HAP-1 (cell line): ENCODE measurements at regions not wholly inside any gene's neighbourhood (a gene's known extent, or its start where the extent isn't known, plus 50 kb on each side); places are given as distances from the start of the nearest gene placed in this dataset.

Experiments used
- DNase-seq, 2 experiments: peaks; one replicate each; pipeline ENCODE4 v3.0.0-alpha.2; 2016 to 2020; ENCODE audit warnings: low spot score in 2 of 2
- H3K27me3 ChIP-seq: fragments of 250-450 bp; sonication (Bioruptor Pico); 2 replicates; pipeline ENCODE4 v1.5.1; 2020; ENCODE audit warnings: low read depth, mild to moderate bottlenecking, moderate library complexity
- H3K36me3 ChIP-seq: fragments of 250-450 bp; sonication (Bioruptor Pico); replicated peaks from 2 replicates; pipeline ENCODE4 v1.5.1; 2020; ENCODE audit warnings: mild to moderate bottlenecking
- H3K4me1 ChIP-seq: fragments of 250-450 bp; sonication (Bioruptor Pico); 2 replicates; pipeline ENCODE4 v1.5.1; 2020; ENCODE audit warnings: mild to moderate bottlenecking
- H3K4me3 ChIP-seq: fragments of 250-450 bp; sonication (Bioruptor Pico); 2 replicates; pipeline ENCODE4 v1.5.1; 2020; ENCODE audit warnings: mild to moderate bottlenecking, moderate library complexity
- H3K9me3 ChIP-seq: fragments of 250-450 bp; sonication (Bioruptor Pico); 2 replicates; pipeline ENCODE4 v1.5.1; 2020; ENCODE audit warnings: mild to moderate bottlenecking, moderate library complexity
- in situ Hi-C: fragments of 300-500 bp; cut with MboI; formaldehyde crosslinking; loops from 3 replicates; pipeline ENCODE4 v1.14.3; 2020; ENCODE audit warnings: low sequenced_read_pairs, inconsistent platforms, mixed read lengths

DNA sequence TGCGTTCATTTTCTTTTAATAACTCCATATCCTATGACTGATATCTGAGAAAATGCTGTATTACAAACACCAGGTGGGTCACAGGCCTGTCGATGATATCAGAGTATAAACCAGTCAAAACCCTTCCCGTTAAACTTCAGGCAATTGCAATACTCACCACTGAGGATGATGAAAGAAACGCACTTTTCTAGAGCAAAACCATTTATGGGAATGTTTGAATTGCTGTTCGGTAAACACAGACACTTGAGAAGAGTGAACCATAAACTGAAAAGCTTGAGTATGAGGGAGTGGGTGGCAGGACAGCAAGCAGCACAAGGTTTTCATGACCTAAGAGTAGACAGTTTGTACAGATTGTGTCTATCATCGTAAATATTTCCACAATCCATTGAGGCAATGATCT is 139.8 kb upstream of the CEP126 start:
- H3K4me3 ChIP-seq, result no peak overlapping the region
- no peaks in the 10 kb centered on the region for H3K4me1 ChIP-seq
- peaks cover 7% of the 10 kb centered on the region; the same call in 1 of the 2 replicates for H3K9me3 ChIP-seq
- in situ Hi-C loops, result no loop called here
- H3K27me3 ChIP-seq, result no peaks in the 10 kb centered on the region
- DNase-seq, result no peak
- H3K36me3 ChIP-seq, result no peaks in the 10 kb centered on the region

DNA sequence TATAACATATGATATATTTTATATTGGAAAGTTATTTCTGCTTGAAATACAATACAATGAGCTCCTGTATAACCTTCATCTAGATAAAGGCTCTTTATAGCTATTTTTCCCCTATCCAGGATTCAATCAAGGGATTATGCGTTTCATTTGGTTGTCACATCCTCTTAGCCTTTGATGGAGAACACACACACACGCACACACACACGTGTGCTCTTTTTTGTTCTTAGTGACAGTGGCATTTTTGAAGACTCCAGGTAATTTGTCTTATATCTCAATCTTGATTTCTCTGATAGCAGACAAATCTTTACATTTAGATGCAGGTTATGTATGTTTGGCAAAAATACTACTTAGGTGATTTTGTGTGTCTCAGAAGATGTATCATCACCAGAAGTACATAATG is 144.2 kb upstream of the CEP126 start:
- Histone ChIP-seq H3K36me3 (no peaks in the 10 kb centered on the region), H3K4me1 (no peaks in the 10 kb centered on the region), H3K4me3 (no peak overlapping the region), H3K27me3 (no peaks in the 10 kb centered on the region), H3K9me3 (no peaks in the 10 kb centered on the region)
- in situ Hi-C loops, result no loop called here
- DNase-seq, result no peak

- in situ Hi-C loops, result no loop called here
- no peaks in the 10 kb centered on the region for H3K9me3 ChIP-seq
- no peaks in the 10 kb centered on the region for H3K4me1 ChIP-seq
- no peak overlapping the region for H3K4me3 ChIP-seq
- no peaks in the 10 kb centered on the region for H3K36me3 ChIP-seq
- no peaks in the 10 kb centered on the region for H3K27me3 ChIP-seq
- DNase-seq, result no peak
Measured at GRCh38 chr11:101765932-101766331, 148.9 kb upstream of the CEP126 start.

DNA sequence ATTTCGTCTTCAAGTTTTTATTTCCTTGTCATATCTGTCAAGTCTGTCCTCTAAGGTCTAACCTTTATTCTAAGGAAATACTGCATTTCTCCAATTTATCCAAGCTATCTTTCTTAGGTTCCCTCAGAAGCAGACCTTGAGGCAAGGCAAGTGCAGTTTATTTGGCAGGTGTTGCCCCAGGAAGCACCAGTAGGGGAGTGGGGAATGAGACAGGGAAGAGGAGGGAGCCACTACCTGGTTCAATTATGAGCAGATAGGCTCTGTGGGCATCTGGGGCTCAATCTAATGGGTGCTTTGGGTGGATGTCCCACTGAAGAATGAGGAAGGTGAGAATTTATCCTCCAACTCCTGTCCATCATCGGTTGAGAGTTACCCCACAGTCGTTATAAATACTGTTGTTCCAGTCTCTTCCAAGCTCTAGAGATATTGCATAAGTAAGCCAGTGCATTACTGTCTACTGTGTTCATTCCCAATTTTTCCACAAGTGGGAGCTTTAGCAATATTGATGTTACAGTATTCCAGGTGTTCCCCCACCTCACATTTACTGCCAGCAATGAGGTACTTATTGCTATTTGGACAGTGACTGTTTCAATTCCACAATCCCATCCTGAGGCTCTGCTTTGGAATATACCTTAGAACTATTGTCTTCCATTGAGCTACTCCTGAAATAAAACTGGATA is 154.9 kb upstream of the CEP126 start:
- no peak overlapping the region for H3K4me3 ChIP-seq
- no peaks in the 10 kb centered on the region for H3K4me1 ChIP-seq
- peak in 1 of 2 experiments; percentile 21 for DNase-seq
- H3K36me3 ChIP-seq, result no peaks in the 10 kb centered on the region
- in situ Hi-C loops, result no loop called here
- H3K27me3 ChIP-seq, result no peaks in the 10 kb centered on the region
- H3K9me3 ChIP-seq, result no peaks in the 10 kb centered on the region

- H3K9me3 ChIP-seq, result no peaks in the 10 kb centered on the region
- no peak for DNase-seq
- in situ Hi-C loops, result no loop called here
Measured at GRCh38 chr11:101757741-101758140, 157.1 kb upstream of the CEP126 start.

DNA sequence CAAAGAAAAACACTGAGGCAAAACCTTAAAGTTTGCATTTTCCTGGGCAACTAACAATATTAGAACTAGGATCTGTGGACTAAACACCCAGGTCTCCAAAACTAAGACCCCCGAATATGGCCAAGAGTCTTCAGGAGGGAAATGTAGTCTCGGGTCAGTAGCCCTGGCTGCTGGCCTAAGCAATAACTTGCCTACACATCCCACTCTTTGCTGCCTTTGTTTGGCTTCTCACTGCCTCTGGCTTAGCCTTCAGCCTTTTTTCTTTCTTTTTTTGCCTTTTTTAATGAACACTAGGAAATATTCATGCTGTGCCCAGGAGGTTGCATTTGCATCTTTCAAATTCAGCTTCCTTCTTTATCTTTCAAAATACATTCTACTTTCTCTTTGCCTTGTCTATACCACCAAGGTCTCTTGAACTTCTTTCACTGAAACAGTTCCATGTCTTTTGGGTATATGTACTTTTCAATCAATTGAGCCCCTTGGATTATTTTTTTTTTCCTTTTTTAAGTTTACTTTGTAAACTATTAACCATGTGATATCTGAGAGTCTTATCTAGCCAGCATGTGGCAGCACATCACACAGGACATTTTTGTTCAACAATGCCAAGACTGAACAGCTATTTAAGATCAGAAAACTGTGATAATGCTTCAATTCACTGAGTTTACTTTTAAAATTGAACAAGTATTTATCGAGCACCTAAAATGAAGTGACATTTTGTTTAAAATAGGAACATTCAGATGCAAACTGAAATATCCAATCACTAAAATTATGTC is 165.0 kb upstream of the TRPC6 start:
- Histone ChIP-seq H3K36me3 (no peaks in the 10 kb centered on the region), H3K4me1 (peaks cover 12% of the 10 kb centered on the region), H3K27me3 (no peaks in the 10 kb centered on the region), H3K4me3 (no peak overlapping the region), H3K9me3 (no peaks in the 10 kb centered on the region)
- in situ Hi-C loops, result no loop called here
- DNase-seq, result peak; percentile 13 to 18

More at GRCh38 chr11:101757741-101758140, 157.1 kb upstream of the CEP126 start:
- H3K36me3 ChIP-seq, result no peaks in the 10 kb centered on the region
- H3K4me3 ChIP-seq, result no peak overlapping the region
- H3K27me3 ChIP-seq, result no peaks in the 10 kb centered on the region
- H3K4me1 ChIP-seq, result no peaks in the 10 kb centered on the region

- no peaks in the 10 kb centered on the region for H3K9me3 ChIP-seq
Measured at GRCh38 chr11:101745756-101746155, 161.9 kb upstream of the TRPC6 start.

GRCh38 chr11:101743828-101744227 is 160.0 kb upstream of the TRPC6 start:
- DNase-seq, result no peak
- Histone ChIP-seq H3K27me3 (no peaks in the 10 kb centered on the region), H3K4me3 (no peak overlapping the region), H3K36me3 (no peaks in the 10 kb centered on the region), H3K9me3 (no peaks in the 10 kb centered on the region), H3K4me1 (peaks cover 7% of the 10 kb centered on the region)
- in situ Hi-C loops, result no loop called here

More at GRCh38 chr11:101745756-101746155, 161.9 kb upstream of the TRPC6 start:
- Histone ChIP-seq H3K4me3 (no peak overlapping the region), H3K4me1 (peaks cover 12% of the 10 kb centered on the region), H3K27me3 (no peaks in the 10 kb centered on the region), H3K36me3 (no peaks in the 10 kb centered on the region)
- no peak for DNase-seq
- in situ Hi-C loops, result no loop called here

DNA sequence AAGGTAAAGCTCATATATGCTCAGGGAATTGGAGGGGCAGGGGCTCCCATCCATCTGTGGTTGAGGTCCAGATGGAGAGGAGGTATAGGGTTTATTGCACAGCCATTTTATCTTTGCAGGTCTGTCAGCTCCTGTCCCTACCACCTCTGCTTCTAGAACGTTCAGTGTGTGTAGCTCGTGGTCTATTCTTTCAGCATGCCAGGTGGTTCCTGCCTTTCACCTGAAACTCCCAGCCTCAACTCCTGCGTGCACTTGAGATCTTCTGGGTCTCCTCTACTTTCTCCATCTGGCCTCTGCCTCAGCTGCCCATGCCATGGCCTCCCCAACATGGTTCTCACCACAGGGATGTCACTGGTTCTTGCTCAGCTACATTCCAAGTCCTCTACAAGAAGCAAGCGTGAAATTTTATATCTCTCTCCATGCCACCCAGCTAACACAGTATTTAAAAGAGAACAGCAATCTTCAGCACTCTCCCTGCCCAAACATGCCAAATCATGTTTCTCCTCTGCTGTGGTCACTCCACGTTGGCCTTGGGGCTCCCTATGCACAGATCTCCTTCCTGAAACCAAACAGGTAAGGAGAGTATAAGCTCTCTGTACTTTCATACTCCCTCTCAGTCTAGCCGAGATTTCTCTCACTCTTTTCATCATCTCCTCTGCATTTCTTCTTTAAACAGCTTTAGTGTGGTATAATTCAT is 157.8 kb upstream of the TRPC6 start:
- Histone ChIP-seq H3K36me3 (no peaks in the 10 kb centered on the region), H3K4me3 (no peak overlapping the region), H3K9me3 (no peaks in the 10 kb centered on the region), H3K4me1 (no peaks in the 10 kb centered on the region), H3K27me3 (no peaks in the 10 kb centered on the region)
- DNase-seq, result no peak
- in situ Hi-C loops, result no loop called here

- H3K4me3 ChIP-seq, result no peak overlapping the region
- H3K4me1 ChIP-seq, result no peaks in the 10 kb centered on the region
- no peaks in the 10 kb centered on the region for H3K36me3 ChIP-seq
- H3K27me3 ChIP-seq, result no peaks in the 10 kb centered on the region
- no peaks in the 10 kb centered on the region for H3K9me3 ChIP-seq
- DNase-seq, result no peak
- in situ Hi-C loops, result no loop called here
Measured at GRCh38 chr11:101741061-101741460, 157.3 kb upstream of the TRPC6 start.

- Histone ChIP-seq H3K4me1 (no peaks in the 10 kb centered on the region), H3K4me3 (no peak overlapping the region), H3K36me3 (no peaks in the 10 kb centered on the region), H3K9me3 (no peaks in the 10 kb centered on the region), H3K27me3 (no peaks in the 10 kb centered on the region)
- in situ Hi-C loops, result no loop called here
- no peak for DNase-seq
Measured at GRCh38 chr11:101738452-101738851, 154.6 kb upstream of the TRPC6 start.

GRCh38 chr11:101729406-101730078 is 145.7 kb upstream of the TRPC6 start:
- Histone ChIP-seq H3K36me3 (no peaks in the 10 kb centered on the region), H3K27me3 (no peaks in the 10 kb centered on the region), H3K9me3 (no peaks in the 10 kb centered on the region), H3K4me1 (no peaks in the 10 kb centered on the region), H3K4me3 (no peak overlapping the region)
- DNase-seq, result no peak
- in situ Hi-C loops, result no loop called here

- Histone ChIP-seq H3K4me3 (no peak overlapping the region), H3K36me3 (no peaks in the 10 kb centered on the region), H3K27me3 (no peaks in the 10 kb centered on the region), H3K4me1 (no peaks in the 10 kb centered on the region), H3K9me3 (no peaks in the 10 kb centered on the region)
- in situ Hi-C loops, result no loop called here
- no peak for DNase-seq
Measured at GRCh38 chr11:101727451-101727850, 143.6 kb upstream of the TRPC6 start.
